Loucy (cell line): ENCODE measurements at regions not wholly inside any gene's neighbourhood (a gene's known extent, or its start where the extent isn't known, plus 50 kb on each side); places are given as distances from the start of the nearest gene placed in this dataset.
"Not testable (repeated sequence)": the region's sequence is repeated elsewhere in the genome, so short reads cannot be mapped to it uniquely, and the experiment has no call there.

Experiments used
- H2AFZ ChIP-seq: fragments of 200-600 bp; sonication (generic); 2 replicates; pipeline ENCODE4 v1.6.0; 2016; ENCODE audit warnings: antibody characterized with exemption, mild to moderate bottlenecking, low read length, moderate library complexity
- H3F3A ChIP-seq: fragments of 200-600 bp; 2 replicates; pipeline ENCODE4 v1.6.0; 2016; ENCODE audit warnings: antibody characterized with exemption, low read depth, mild to moderate bottlenecking
- H3K27me3 ChIP-seq: fragments of 200-600 bp; sonication (generic); 2 replicates; pipeline ENCODE4 v1.6.1; 2014; ENCODE audit warnings: low read length, mild to moderate bottlenecking; ENCODE audit not compliant: insufficient read depth, poor library complexity, severe bottlenecking
- H3K36me3 ChIP-seq: fragments of 200-600 bp; sonication (generic); 2 replicates; pipeline ENCODE4 v1.6.1; 2016; ENCODE audit warnings: low read length; ENCODE audit not compliant: insufficient read depth
- H3K4me1 ChIP-seq: fragments of 200-600 bp; sonication (generic); 2 replicates; pipeline ENCODE4 v1.5.1; 2014; ENCODE audit warnings: low read length, mild to moderate bottlenecking; ENCODE audit not compliant: insufficient read depth, poor library complexity, severe bottlenecking
- H3K4me2 ChIP-seq: fragments of 200-600 bp; sonication (generic); 2 replicates; pipeline ENCODE4 v1.6.0; 2014; ENCODE audit warnings: antibody characterized with exemption, low read length, low read depth, mild to moderate bottlenecking; ENCODE audit not compliant: poor library complexity, severe bottlenecking
- H3K4me3 ChIP-seq: fragments of 200-600 bp; sonication (generic); 2 replicates; pipeline ENCODE4 v1.5.1; 2014; ENCODE audit warnings: low read length, mild to moderate bottlenecking, mixed read lengths; ENCODE audit not compliant: poor library complexity, severe bottlenecking
- H3K79me2 ChIP-seq: fragments of 200-600 bp; sonication (generic); 2 replicates; pipeline ENCODE4 v1.6.1; 2014; ENCODE audit warnings: low read length; ENCODE audit not compliant: insufficient read depth
- H3K9ac ChIP-seq: fragments of 200-600 bp; sonication (generic); 2 replicates; pipeline ENCODE4 v1.6.0; 2014; ENCODE audit warnings: mild to moderate bottlenecking, low read depth, low read length, moderate library complexity; ENCODE audit not compliant: poor library complexity, severe bottlenecking
- H3K9me2 ChIP-seq: fragments of 200-600 bp; sonication (generic); replicated peaks from 2 replicates; pipeline ENCODE4 v1.6.1; 2016; ENCODE audit warnings: low read depth, low read length, mixed read lengths
- H3K9me3 ChIP-seq: fragments of 200-600 bp; sonication (generic); 2 replicates; pipeline ENCODE4 v1.6.1; 2014; ENCODE audit warnings: mild to moderate bottlenecking, antibody characterized with exemption, low read length, low read depth; ENCODE audit not compliant: insufficient read depth
- H4K20me1 ChIP-seq: fragments of 200-600 bp; sonication (generic); 2 replicates; pipeline ENCODE4 v1.6.0; 2014; ENCODE audit warnings: antibody characterized with exemption, low read length, mild to moderate bottlenecking; ENCODE audit not compliant: insufficient read depth, poor library complexity, severe bottlenecking
- CTCF ChIP-seq: fragments of 200-600 bp; sonication (generic); conservative IDR thresholded peaks from 2 replicates; pipeline ENCODE4 v1.5.1; 2014; ENCODE audit warnings: mild to moderate bottlenecking, antibody characterized with exemption, low read length
- EZH2phosphoT487 ChIP-seq: fragments of 200-600 bp; IDR thresholded peaks from 2 replicates; pipeline ENCODE4 v1.6.1; 2018; ENCODE audit warnings: antibody characterized with exemption, mild to moderate bottlenecking, moderate library complexity, borderline replicate concordance

DNA sequence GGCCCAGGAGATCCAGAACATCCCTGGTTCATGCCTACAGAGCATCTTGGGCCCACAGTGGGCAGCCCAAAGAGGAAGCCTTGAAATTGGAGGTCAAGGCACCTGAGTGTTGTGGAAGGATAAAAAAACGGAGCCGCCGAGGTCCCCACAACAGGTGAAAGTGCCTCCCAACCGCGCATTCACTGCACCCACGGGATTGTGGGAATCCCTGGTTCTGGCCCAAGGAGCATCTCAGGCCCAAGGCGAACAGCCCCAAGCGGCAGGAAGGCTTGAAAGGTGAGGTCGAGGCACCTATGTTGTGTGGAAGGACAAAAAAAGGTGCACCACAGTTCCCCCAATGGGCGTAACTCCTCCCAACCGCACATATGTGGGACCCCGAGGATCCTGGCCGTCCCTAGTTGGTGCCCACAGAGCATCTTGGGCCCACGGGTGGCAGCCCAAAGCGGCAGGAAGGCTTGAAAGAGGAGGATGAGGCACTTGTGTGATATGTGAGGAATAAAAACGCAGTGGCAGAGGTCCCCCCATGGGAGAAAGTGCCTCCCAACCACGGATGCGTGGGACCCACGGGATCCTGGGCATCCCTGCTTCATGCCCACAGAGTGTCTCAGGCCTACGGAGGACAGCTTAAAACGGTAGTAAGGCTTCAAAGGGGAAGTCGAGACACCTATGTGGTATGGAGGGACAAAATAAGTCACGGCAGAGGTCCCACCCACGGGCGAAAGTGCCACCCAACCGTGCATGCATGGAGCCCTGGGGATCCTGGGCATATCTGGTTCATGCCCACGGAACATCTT lies 583.9 kb downstream of the ALG10 start:
- H3K9me2 ChIP-seq, result no peaks in the 10 kb centered on the region
- TF ChIP-seq EZH2phosphoT487 (no peak), CTCF (no peak)
- H3K27me3 ChIP-seq, result no peaks in the 10 kb centered on the region
- no peak overlapping the region for H3K4me3 ChIP-seq
- no peak overlapping the region for H3K9ac ChIP-seq
- H4K20me1 ChIP-seq, result no peaks in the 10 kb centered on the region
- H3K4me2 ChIP-seq, result no peak overlapping the region
- H2AFZ ChIP-seq, result no peak overlapping the region
- H3K4me1 ChIP-seq, result no peaks in the 10 kb centered on the region
- H3K36me3 ChIP-seq, result no peaks in the 10 kb centered on the region
- H3K79me2 ChIP-seq, result no peaks in the 10 kb centered on the region
- no peaks in the 10 kb centered on the region for H3F3A ChIP-seq
- H3K9me3 ChIP-seq, result peaks cover 6% of the 10 kb centered on the region; the same call in 1 of the 2 replicates

GRCh38 chr12:34606749-34607519 lies 584.6 kb downstream of the ALG10 start:
- Histone ChIP-seq H3K9me2 (no peaks in the 10 kb centered on the region), H3K9me3 (peaks cover 6% of the 10 kb centered on the region; the same call in 1 of the 2 replicates), H3F3A (no peaks in the 10 kb centered on the region), H4K20me1 (no peaks in the 10 kb centered on the region), H3K9ac (no peak overlapping the region), H3K36me3 (no peaks in the 10 kb centered on the region), H3K4me1 (no peaks in the 10 kb centered on the region), H3K27me3 (no peaks in the 10 kb centered on the region), H3K4me3 (no peak overlapping the region), H3K79me2 (no peaks in the 10 kb centered on the region), H3K4me2 (no peak overlapping the region), H2AFZ (no peak overlapping the region)
- TF ChIP-seq CTCF, result no peak

DNA sequence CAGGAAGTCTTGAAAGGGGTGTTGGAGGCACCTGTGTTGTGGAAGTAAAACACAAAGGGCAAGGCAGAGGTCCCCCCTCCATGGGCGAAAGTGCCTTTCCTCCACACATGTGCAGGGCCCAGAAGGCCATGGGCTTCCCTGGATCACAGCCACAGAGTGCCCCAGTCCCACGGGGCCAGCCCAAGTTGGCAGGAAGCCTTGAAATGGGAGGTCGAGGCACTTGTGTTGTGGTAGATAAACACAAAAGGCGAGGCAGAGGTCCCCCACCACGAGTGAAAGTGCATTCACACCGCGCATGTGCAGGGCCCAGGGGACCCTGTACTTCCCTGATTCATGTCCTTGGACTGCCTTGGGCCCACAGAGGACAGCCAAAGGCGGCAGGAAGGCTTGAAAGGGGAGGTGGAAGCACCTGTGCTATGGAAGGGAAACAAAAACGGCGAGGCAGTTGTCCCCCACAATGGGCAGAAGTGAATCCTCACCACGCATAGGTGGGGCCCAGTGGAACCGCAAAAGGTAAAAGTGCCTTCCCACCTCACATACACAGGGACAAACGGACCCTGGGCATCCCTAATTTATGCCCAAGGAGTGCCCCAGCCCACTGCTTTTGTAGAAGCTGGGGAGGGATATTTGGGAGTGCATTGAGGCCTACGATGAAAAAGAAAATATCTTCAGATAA lies 585.4 kb downstream of the ALG10 start:
- H3K9ac ChIP-seq, result no peak overlapping the region

GRCh38 chr12:34613988-34614387 lies 591.7 kb downstream of the ALG10 start:
- H3K36me3 ChIP-seq, H3F3A ChIP-seq, H3K9me3 ChIP-seq: not testable (repeated sequence)

More for the DNA sequence above, 585.4 kb downstream of the ALG10 start:
- Histone ChIP-seq H4K20me1 (no peaks in the 10 kb centered on the region), H3K4me2 (no peak overlapping the region), H3K9me3 (peaks cover 3% of the 10 kb centered on the region; the same call in 1 of the 2 replicates), H3K27me3 (no peaks in the 10 kb centered on the region), H3K4me3 (no peak overlapping the region), H3K4me1 (no peaks in the 10 kb centered on the region), H3K36me3 (no peaks in the 10 kb centered on the region), H2AFZ (no peak overlapping the region), H3K79me2 (no peaks in the 10 kb centered on the region), H3K9me2 (no peaks in the 10 kb centered on the region), H3F3A (no peaks in the 10 kb centered on the region)
- TF ChIP-seq CTCF, result no peak
- no peak for TF ChIP-seq EZH2phosphoT487

More at GRCh38 chr12:34613988-34614387, 591.7 kb downstream of the ALG10 start:
- H4K20me1 ChIP-seq, H3K9me2 ChIP-seq, H3K4me2 ChIP-seq, H3K9ac ChIP-seq, H3K4me1 ChIP-seq, H3K27me3 ChIP-seq, H3K4me3 ChIP-seq, H3K79me2 ChIP-seq, H2AFZ ChIP-seq: not testable (repeated sequence)
